HTR-8/SVneo (cell line): ENCODE measurements at regions not wholly inside any gene's neighbourhood (a gene's known extent, or its start where the extent isn't known, plus 50 kb on each side); places are given as distances from the start of the nearest gene placed in this dataset.

Source experiments
- DNase-seq: peaks from one replicate; pipeline ENCODE4 v3.0.0; 2011; ENCODE audit warnings: low spot score, mixed read lengths; ENCODE audit not compliant: insufficient read length
- FAIRE-seq: peaks from 2 replicates; lab custom pipeline; 2011; peaks lifted over from hg19 to GRCh38; lab: Jason Lieb, UNC

- no peak for FAIRE-seq
Observed at GRCh38 chr5:164581889-164582288, 1076.5 kb downstream of the MAT2B start.

DNA sequence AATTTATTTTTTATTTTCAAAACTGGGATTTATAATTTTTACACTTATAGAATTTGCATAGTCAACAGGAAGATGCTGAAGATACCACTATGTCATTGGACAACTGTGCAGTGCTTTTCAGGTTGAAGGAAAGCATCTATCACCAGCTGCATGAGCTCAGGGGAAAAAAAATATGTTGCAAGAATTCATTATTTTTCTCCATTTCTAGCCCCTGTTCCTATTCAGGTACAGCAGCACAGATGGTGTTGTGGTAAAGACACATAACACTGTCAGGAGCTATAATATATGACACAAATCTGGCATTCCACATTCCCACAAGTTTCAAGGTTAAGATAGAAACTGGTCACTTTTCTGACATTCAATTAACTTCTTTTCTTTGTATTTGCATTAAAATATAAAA is 1088.6 kb downstream of the MAT2B start:
- FAIRE-seq (no peak), DNase-seq (peak; percentile 12)

More at GRCh38 chr5:164581889-164582288, 1076.5 kb downstream of the MAT2B start:
- no peak for DNase-seq

DNA sequence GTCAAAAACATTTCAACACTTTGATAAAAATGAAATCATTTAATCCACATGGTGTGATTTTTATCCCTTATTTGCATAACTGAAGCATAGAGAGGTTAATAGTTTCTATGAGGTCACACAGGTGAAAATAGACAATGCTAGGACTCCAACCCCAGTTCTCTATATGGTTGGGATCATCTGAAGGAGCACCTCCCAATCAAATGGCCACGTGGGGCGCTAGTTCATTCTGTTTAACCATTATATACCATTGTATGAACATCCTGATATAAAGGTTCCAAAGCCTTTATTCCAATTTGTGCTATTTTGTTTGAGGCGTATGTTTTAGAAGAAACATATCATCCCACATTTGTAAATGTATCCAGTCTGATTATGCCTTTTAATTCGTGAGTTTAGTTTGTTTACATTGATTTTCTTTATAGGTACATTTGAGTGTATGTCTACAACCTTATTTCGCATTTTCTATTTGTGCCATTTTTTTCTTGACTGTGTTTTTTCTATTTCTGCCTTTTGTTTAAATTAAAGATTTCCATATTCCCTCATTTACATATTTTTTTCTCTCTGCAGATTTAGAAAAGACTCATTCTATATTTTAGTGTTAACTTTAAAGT is 1092.0 kb downstream of the MAT2B start:
- DNase-seq (no peak), FAIRE-seq (no peak)

GRCh38 chr5:164600274-164600673 is 1094.9 kb downstream of the MAT2B start:
- FAIRE-seq (peak; percentile 58), DNase-seq (peak; percentile 18)

- FAIRE-seq = no peak
Observed at GRCh38 chr5:164600929-164601535, 1095.6 kb downstream of the MAT2B start.

GRCh38 chr5:164608507-164608906 is 1103.1 kb downstream of the MAT2B start:
- DNase-seq = no peak
- FAIRE-seq = no peak

More at GRCh38 chr5:164600929-164601535, 1095.6 kb downstream of the MAT2B start:
- DNase-seq = no peak

- FAIRE-seq (no peak), DNase-seq (no peak)
Observed at GRCh38 chr5:164610374-164610773, 1105.0 kb downstream of the MAT2B start.

GRCh38 chr5:164614707-164615106 is 1109.3 kb downstream of the MAT2B start:
- DNase-seq (no peak), FAIRE-seq (no peak)

GRCh38 chr5:164617290-164617689 is 1111.9 kb downstream of the MAT2B start:
- no peak for FAIRE-seq
- no peak for DNase-seq

DNA sequence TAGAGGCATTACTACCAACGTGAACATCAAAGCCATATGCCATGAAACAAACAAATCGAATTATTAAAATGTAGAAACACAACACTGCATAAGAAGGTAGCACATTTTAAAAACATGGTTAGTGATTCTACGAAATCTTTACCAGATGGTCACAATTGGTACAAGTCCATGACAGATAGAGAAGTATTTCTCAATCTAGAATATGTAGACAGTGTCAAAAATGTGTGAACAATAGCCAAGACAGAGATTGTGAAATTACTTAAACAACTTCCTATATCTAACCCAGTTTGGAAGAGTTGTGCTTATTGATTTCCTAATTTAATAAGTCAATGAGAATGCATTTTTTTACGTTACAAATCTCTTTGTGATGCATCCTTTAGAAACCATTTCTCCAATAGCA is 1121.6 kb downstream of the MAT2B start:
- DNase-seq (no peak), FAIRE-seq (no peak)

DNA sequence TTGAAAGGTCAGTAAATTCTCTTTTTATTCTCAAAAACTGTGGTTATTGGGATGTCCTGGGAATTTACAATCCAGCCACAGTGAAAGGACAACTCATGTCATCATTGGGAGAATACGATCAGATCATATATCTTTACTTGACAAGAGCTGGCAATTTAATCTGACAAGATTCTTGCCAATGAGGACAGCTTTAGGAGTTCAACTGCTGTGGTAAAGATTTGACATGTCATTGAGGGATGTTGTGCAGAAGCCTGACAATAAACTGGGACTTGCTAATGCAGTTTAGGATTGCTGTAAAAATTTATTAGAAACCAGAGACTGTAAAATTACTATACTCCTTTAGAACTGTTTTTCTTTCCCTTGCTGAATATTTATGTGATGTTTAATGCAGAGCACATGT is 1131.0 kb downstream of the MAT2B start:
- FAIRE-seq (no peak), DNase-seq (no peak)

DNA sequence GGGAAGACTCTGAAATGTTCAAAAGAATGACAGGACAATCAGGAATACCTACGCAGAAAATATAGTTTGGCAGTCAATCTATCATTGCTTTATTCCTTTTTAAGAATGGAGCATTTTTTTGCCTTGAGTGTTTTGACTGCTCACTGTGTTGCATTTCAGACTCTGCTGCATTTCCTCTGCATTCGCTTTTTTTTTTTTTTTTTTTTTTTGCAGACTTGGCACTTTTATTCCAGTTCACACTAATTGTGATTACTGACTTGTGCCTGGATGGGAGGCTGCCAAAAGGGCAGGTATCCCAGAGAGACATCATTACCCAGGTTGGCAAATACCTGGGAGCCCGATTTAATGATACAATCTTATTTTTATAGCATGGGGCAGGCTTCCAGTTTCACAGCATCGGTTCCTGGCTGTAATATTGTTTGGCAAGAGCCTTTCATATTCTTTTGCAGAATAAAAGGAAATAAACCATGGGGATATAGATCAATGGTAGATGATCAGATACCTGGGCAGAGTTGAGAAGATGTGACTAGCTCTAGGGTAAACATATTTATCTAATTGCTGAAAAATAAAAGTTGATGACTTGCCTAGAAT is 1132.6 kb downstream of the MAT2B start:
- DNase-seq (no peak), FAIRE-seq (no peak)

- DNase-seq = peak; percentile 33
- FAIRE-seq = no peak
Observed at GRCh38 chr5:164649266-164649665, 1143.8 kb downstream of the MAT2B start.

- no peak for DNase-seq
- FAIRE-seq = no peak
Observed at GRCh38 chr5:164650427-164650826, 1145.0 kb downstream of the MAT2B start.

- DNase-seq (no peak), FAIRE-seq (no peak)
Observed at GRCh38 chr5:164651546-164652275, 1146.3 kb downstream of the MAT2B start.

DNA sequence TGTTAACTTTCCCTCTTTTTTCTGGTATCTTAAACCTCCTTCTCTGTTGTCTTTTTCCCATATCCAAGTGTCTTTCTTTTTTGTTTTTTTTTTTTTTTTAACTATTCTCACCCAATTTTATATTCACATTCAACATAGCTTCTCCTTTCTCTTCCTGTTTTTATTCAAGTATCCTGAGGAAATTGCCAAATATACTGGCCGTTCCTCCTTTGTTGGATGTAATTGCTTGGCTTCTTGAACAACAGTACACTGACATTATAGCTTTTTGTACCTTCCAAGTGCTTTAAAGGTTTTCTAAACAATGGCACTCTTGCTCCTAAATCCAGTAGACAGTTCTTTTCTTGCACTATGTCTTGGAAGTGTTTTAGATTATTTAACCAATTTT is 1146.8 kb downstream of the MAT2B start:
- DNase-seq = no peak
- FAIRE-seq = no peak

DNA sequence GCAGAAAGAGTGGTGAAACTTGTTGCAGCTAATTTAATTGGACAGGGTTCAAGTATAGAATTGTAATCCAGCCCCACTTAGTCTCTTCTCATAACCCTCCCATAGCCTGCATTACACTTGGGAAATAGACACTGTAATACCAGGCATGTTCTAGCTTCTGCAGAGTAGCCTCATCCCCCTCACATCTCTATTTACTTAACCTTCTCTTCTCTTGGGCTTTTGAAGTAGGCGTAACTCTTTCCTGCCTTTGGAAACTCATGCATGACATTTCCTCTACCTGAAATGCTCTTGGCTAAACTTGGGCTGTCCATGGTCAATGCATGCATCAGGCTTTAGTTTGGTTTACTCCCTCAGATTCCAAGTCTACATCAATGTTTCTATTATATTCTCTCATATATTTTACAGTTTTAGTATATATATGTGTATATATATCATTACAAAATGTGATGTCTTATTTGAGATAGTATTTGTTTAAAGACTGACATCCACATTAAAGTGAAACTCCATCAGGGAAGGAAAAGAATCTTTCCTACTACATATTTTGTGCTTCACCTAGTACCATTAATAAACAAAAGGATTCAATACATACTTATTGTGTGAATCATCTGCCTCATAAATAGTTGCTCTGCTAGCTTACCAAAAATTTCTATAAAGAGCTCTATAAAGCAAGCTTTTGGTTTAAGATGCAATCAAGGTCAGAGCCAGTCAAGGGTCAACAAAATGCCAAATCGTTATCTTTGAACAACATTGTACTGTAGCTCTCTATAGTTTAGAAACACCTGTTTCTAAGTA is 1158.0 kb downstream of the MAT2B start:
- DNase-seq = peak; percentile 9
- FAIRE-seq = no peak

DNA sequence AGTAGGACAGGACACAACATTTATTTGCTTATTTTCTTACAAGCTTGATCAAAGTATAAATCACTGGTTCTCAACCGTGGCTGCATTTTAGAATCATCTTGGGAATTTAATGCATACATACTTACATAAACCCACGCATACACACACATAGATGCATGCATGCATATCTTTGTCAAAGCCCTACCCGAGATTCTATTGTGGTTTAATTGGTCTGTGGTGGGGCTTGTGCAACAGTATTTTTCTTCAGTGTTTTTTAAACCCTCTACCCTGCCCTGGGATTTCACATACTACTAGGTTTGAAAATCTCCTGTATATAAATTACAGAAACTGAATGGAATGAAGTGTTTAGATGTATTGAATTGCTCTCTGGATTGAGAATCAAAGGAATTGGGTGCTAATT is 1166.2 kb downstream of the MAT2B start:
- FAIRE-seq (no peak), DNase-seq (no peak)

- no peak for FAIRE-seq
Observed at GRCh38 chr5:164672205-164672604, 1166.8 kb downstream of the MAT2B start.

DNA sequence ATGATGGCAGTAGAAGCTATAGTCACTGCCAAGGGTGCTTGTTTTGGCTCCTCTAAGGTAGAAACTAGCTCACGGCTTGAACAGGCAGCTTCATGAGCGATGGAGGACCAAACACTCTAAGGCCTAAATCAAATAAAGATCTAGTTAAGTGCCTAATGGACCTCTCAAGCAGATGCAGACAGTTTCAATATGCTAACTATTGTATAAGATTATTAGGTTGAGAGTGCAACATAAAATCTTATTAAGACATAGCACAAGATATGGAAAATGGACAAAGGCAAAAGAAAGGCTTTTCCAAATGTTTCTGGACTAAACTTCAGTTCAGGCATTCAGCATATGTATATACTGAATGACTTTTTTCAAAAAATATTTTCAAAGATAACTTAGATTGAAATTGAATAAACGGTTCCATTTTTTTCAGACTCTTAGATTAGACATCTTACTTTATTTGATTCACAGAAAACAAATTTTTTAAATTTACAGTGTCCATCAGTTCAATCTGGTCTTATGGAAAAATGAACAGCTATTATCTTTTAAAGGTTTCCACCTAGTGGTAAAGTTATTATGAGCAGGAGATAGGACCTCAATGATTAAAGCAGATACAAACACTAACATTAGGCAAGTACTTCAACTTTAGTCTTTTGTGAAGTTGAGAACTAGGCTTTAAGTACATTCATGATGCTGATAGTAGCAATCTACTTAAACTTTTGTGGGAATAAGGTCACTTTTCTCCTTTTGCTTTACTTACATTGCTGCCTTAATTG is 1167.7 kb downstream of the MAT2B start:
- FAIRE-seq = no peak
- DNase-seq = peak; percentile 24

More at GRCh38 chr5:164672205-164672604, 1166.8 kb downstream of the MAT2B start:
- no peak for DNase-seq
